ENCODE measurements at regions not wholly inside any gene's neighbourhood (a gene's known extent, or its start where the extent isn't known, plus 50 kb on each side); places are given as distances from the start of the nearest gene placed in this dataset.

GRCh38 chrX:1027133-1027532, 185.3 kb downstream of the CRLF2 start:
- TF ChIP-seq CTCF (conservative IDR thresholded peaks at IDR 0.05; ENCODE audit: low read depth, low read length) (no peak), EZH2 (IDR thresholded peaks at IDR 0.05; ENCODE audit: low read length, unreplicated experiment) (no peak)

Data from PC-3 (cell line).